Fibroblast of skin of abdomen (primary cell): ENCODE measurements at regions not wholly inside any gene's neighbourhood (a gene's known extent, or its start where the extent isn't known, plus 50 kb on each side); places are given as distances from the start of the nearest gene placed in this dataset.
A peak's percentile ranks its signal among the peaks of the same experiment; 100 is the strongest.

Experiments used
- DNase-seq: peaks from one replicate; pipeline ENCODE4 v3.0.0-alpha.2; 2013

GRCh38 chr7:25559581-25560367, 331.5 kb upstream of the NPVF start:
- DNase-seq, result peak; percentile 25

GRCh38 chr7:25562673-25563182, 334.4 kb upstream of the NPVF start:
- DNase-seq, result no peak

GRCh38 chr7:25565002-25565401, 336.7 kb upstream of the NPVF start:
- no peak for DNase-seq

- DNase-seq, result peak; percentile 64
Observed at GRCh38 chr7:25565949-25566348, 337.7 kb upstream of the NPVF start.

GRCh38 chr7:25567430-25567829, 339.1 kb upstream of the NPVF start:
- no peak for DNase-seq

- DNase-seq, result no peak
Observed at GRCh38 chr7:25569765-25570164, 341.5 kb upstream of the NPVF start.

GRCh38 chr7:25572423-25572822, 344.1 kb upstream of the NPVF start:
- DNase-seq, result no peak

- no peak for DNase-seq
Observed at GRCh38 chr7:25574828-25575227, 346.5 kb upstream of the NPVF start.

GRCh38 chr7:25575634-25576033, 347.3 kb upstream of the NPVF start:
- no peak for DNase-seq

- DNase-seq, result no peak
Observed at GRCh38 chr7:25578991-25579777, 350.9 kb upstream of the NPVF start.

- DNase-seq, result no peak
Observed at GRCh38 chr7:25579778-25580075, 351.4 kb upstream of the NPVF start.

GRCh38 chr7:25580141-25580540, 351.9 kb upstream of the NPVF start:
- no peak for DNase-seq

- no peak for DNase-seq
Observed at GRCh38 chr7:25583621-25584020, 355.3 kb upstream of the NPVF start.

- DNase-seq, result no peak
Observed at GRCh38 chr7:25584112-25584938, 356.0 kb upstream of the NPVF start.

- no peak for DNase-seq
Observed at GRCh38 chr7:25586513-25586912, 358.2 kb upstream of the NPVF start.

GRCh38 chr7:25594122-25594521, 365.8 kb upstream of the NPVF start:
- DNase-seq, result no peak

- DNase-seq, result no peak
Observed at GRCh38 chr7:25594728-25595127, 366.4 kb upstream of the NPVF start.

GRCh38 chr7:25595996-25596395, 367.7 kb upstream of the NPVF start:
- peak; percentile 1 for DNase-seq

GRCh38 chr7:25596443-25596842, 368.2 kb upstream of the NPVF start:
- DNase-seq, result no peak

GRCh38 chr7:25597946-25598345, 369.7 kb upstream of the NPVF start:
- no peak for DNase-seq

- DNase-seq, result no peak
Observed at GRCh38 chr7:25598765-25599164, 370.5 kb upstream of the NPVF start.

GRCh38 chr7:25600262-25600920, 372.1 kb upstream of the NPVF start:
- no peak for DNase-seq
